ENCODE measurements at regions not wholly inside any gene's neighbourhood (a gene's known extent, or its start where the extent isn't known, plus 50 kb on each side); places are given as distances from the start of the nearest gene placed in this dataset.
"Not testable (repeated sequence)": the region's sequence is repeated elsewhere in the genome, so short reads cannot be mapped to it uniquely, and the experiment has no call there.

DNA sequence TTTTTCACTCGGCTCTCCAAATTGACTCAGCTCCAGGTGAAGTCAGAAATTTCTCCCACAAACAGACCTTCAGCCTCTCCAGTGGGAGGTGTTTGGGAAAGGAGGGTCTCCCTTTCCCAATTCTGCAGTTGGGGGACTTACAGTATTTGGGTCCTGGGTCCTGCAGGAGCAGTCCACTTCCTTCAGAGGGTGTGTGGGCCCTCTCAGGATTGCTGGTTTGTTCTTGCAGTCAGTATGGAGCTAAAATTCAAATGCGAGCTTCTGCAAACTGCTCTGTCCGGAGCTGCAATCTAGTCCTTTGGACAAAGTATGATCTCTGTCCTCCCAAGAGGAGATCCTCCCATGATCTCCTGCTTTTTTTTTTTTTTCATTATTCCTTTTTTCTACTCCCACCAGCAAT lies 87.9 kb upstream of the MSTN start:
- H3K4me3 ChIP-seq (ENCODE audit: low read depth, low read length), result no peak overlapping the region
- DNase-seq (ENCODE audit: low read depth), result no peak
- TF ChIP-seq CTCF (IDR thresholded peaks at IDR 0.05; ENCODE audit: control insufficient read depth, extremely low read depth, insufficient read depth), result no peak

GRCh38 chr2:190149908-190150307 lies 87.4 kb upstream of the MSTN start:
- DNase-seq (ENCODE audit: low read depth), result no peak
- TF ChIP-seq CTCF (IDR thresholded peaks at IDR 0.05; ENCODE audit: control insufficient read depth, extremely low read depth, insufficient read depth), result no peak
- H3K4me3 ChIP-seq (ENCODE audit: low read depth, low read length), result no peak overlapping the region

DNA sequence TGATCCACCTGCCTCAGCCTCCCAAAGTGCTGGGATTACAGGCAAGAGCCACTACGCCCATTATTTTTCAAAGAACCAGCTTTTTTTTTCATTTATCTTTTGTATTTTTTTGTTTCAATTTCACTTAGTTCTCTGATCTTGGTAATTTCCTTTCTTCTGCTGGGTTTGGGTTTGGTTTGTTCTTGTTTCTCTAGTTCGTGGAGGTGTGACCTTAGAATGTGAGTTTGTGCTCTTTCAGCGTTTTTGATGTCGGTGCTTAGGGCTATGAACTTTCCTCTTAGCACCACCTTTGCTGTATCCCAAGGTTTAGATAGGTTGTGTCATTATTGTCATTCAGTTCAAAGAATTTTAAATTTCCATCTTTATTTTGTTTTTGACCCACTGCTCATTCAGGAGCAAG lies 86.7 kb upstream of the MSTN start:
- no peak for DNase-seq (ENCODE audit: low read depth)
- no peak for TF ChIP-seq CTCF (IDR thresholded peaks at IDR 0.05; ENCODE audit: control insufficient read depth, extremely low read depth, insufficient read depth)

GRCh38 chr2:190146109-190146508 lies 83.6 kb upstream of the MSTN start:
- H3K4me3 ChIP-seq (ENCODE audit: low read depth, low read length); DNase-seq (ENCODE audit: low read depth): not testable (repeated sequence)

More for the DNA sequence above, 86.7 kb upstream of the MSTN start:
- no peak overlapping the region for H3K4me3 ChIP-seq (ENCODE audit: low read depth, low read length)

DNA sequence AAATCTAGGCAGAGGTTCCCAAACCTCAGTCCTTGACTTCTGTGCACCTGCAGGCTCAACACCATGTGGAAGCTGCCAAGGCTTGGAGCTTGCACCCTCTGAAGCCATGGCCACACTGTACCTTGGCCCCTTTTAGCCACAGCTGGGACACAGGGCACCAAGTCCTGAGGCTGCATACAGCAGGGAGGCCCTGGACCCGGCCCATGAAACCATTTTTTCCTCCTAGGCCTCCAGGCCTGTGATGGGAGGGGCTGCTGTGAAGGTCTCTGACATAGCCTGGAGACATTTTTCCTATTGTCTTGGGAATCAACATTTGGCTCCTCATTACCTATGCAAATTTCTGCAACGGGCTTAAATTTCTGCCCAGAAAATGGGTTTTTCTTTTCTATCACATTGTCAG lies 77.9 kb upstream of the MSTN start:
- DNase-seq (ENCODE audit: low read depth); H3K4me3 ChIP-seq (ENCODE audit: low read depth, low read length): not testable (repeated sequence)

DNA sequence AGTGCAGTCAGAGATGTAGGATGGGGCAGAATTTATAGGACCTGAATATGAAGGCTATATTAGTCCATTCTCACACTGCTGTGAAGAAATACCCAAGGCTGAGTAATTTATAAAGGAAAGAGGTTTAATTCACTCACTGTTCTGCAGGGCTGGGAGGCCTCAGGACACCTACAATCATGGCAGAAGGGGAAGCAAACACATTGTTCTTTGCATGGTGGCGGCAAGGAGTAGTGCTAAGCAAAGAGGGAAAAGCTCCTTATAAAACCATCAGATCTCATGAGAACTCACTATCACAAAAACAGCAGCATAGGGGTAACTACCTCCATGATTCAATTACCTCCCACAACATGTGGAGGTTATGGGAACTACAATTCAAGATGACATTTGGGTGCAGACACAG lies 76.8 kb upstream of the MSTN start:
- H3K4me3 ChIP-seq (ENCODE audit: low read depth, low read length), result no peak overlapping the region
- DNase-seq (ENCODE audit: low read depth), result no peak
- TF ChIP-seq CTCF (IDR thresholded peaks at IDR 0.05; ENCODE audit: control insufficient read depth, extremely low read depth, insufficient read depth), result no peak

DNA sequence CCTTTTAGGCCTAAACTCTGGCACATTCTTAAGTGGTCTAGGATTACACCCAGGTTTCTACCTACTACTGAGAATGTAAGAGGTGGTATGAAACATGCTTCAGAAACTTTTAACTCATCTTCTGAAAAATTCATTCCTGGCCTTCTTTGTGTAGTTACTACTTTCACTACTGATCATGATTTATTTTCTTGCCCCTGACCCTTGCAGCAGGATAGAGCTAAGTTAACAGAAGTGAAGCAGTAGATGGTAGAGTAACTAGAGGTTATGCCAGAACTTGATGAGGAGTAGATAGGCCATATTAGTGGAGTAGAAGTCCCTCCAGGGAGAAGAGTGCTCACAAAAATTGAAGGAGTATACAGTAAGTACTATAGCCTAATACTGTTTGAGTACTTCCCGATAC lies 75.5 kb upstream of the MSTN start:
- H3K4me3 ChIP-seq (ENCODE audit: low read depth, low read length), result no peak overlapping the region
- TF ChIP-seq CTCF (IDR thresholded peaks at IDR 0.05; ENCODE audit: control insufficient read depth, extremely low read depth, insufficient read depth), result no peak
- DNase-seq (ENCODE audit: low read depth), result no peak

DNA sequence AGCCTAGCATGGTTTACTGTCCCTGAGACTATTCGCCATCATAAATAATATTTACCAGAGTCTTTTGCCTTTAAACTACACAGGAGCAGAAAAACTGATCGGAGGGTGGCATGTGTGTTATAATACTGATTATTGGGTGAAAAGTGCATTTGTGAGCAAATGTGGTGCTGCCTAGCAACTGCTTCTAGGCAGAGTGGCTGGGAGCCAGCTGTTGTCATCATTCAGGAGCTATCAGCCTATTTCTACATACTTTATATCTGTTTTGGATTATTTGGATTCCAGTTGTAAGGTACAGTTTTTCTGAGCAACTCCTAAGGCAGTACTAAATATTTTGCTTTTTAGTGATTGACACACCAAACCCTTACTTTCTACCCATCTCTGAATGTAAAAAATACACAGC lies 75.0 kb upstream of the MSTN start:
- TF ChIP-seq CTCF (IDR thresholded peaks at IDR 0.05; ENCODE audit: control insufficient read depth, extremely low read depth, insufficient read depth), result no peak
- DNase-seq (ENCODE audit: low read depth), result no peak
- H3K4me3 ChIP-seq (ENCODE audit: low read depth, low read length), result no peak overlapping the region

Measured in LNCaP clone FGC (cell line).